ENCODE measurements at regions not wholly inside any gene's neighbourhood (a gene's known extent, or its start where the extent isn't known, plus 50 kb on each side); places are given as distances from the start of the nearest gene placed in this dataset.

DNA sequence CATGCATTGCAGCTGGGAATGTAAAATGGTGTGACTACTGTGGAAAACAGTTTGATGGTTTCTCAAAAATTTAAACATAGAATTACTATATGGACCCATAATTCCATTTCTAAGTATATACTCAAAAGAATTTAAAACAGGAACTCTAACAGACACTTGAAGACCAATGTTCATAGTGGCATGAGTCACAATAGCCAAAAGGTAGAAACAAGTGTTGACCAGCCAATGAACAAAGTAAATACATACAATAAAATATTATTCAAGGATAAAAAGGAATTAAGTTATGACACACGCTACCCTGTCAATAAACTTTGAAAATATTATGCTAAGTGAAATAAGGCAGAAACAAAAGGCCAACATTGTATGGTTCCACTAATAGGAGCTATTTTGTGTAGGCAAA lies 357.4 kb upstream of the IL12A start:
- no peak for FAIRE-seq

DNA sequence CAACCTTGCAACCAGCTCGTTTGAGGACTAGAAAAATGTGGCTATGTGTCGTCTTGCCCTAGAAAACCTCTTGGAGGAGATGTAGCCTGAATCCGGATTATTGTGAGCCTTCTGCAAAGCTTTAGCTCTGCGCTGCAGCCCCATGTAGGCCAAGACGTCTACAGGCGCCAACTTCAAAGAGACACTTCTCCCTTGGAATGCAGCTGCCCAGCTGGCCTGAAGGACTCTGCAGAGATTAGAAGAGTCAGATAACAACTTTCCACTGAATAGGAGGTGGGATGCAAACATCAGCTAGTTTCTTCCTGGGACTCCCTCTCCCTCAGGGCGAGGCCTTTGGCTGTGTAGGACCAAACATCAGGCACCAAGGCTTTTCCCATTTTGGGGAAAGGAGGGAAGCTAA lies 356.5 kb upstream of the IL12A start:
- FAIRE-seq = no peak

DNA sequence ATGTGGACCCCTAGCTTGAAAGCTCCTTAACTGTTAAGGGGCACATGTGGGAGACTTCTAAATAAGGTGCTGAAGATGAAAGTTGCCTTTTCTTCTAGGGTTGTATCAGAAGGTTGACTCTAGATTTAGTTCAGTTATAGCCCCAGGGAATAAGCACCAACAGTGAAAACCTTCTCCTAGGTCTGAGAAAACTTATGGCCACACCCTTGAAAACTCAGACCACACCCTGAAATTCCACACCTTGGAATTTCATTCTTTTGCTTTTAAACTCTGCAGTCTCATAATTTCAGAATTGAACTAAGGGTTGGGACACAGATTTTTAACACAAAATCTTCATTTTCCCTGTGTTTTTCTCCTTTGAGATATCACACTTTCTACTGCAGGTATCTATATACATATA lies 355.8 kb upstream of the IL12A start:
- FAIRE-seq = no peak

DNA sequence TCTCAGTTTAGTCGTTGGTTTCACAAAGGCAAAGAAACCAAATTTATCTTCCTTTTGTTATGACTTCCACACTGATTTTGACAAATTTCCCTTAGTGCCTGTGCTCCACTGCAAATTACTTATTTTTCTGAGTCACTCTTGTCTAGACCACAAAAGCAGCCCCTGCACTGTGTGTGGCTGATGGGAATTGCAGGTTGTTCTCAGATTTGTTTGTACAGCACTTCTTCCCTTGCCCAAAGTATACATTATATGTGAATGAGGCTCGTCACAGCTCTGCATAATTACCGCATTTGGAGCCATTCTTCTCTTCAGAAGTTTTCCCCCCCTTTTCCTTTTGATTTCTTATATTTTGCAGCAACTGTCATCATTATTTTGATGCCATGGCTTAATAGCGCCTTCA lies 354.2 kb upstream of the IL12A start:
- no peak for FAIRE-seq

DNA sequence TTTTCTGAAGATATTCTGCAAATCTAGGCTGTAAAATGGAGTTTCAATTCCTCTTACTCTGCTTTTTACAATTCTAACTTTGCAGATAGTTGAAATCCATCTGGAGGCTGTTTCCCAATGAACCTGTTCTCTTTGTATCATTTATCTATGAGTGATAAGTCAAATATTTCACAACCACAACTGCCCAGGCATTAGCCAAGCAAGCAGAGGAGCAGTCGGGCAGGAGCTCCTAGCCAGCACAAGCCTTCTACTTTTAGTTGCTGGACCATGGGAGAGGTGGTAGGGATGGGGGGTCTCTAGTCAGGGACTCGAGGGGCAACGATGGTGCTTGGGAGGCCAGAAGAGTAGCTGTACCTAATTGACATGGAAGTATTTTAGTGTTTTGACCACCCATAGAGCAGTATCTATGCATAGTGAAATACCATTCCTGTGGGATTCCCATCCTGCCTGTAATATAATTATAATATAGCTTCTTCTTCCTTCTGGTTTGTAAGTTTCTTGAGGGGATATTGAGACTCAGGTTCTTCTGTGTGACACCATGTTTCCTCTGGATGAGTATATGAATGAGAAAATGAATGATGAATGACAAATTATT lies 353.5 kb upstream of the IL12A start:
- FAIRE-seq = no peak

DNA sequence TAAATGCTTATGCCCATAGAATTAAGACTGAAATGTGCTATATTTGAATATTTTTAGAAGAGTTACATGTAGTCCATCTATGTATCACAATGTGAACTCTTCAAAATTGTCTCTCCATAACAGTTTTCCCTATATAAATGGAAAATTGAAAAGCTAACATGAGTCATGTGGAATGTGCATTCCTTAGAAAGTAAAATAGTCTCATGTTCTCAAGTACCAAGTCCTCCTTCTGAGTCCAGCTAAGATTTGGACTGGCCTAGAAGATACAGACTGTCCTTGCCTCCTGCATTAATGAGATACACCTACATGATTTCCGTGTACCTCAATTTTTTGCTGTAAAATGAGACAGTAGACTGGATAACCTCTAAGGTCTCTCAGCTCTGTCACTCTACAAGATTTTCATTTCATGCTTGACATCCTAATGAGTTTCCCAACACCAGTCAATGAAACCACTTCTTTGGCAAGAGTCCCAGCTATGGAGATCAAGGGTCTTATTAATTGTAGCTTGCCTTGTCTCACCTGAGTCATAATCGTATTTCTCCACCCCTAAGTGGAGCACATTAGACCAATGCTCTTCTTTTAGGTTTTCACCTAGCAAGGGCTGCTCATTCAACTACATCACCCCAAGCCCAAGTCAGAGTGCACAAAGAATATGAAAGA lies 350.6 kb upstream of the IL12A start:
- FAIRE-seq = no peak

DNA sequence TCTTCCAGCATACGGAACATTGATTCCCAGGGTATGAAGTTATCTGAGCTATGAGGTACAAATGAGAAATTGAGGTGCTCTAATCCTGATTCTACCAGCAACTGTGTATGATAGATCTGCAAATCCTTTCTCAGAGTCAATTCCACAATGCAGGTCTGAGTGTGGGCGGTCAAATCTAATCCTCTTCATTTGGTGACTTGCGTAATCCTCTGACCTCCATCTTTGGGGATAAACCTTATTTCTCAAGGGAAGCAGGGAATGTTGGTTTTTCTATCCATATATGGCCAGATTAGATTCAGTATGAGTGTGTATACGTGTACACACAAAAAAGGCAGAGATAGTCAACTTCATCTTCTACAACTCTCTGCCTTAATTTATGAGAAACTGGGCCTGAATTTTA lies 348.4 kb upstream of the IL12A start:
- FAIRE-seq = no peak

DNA sequence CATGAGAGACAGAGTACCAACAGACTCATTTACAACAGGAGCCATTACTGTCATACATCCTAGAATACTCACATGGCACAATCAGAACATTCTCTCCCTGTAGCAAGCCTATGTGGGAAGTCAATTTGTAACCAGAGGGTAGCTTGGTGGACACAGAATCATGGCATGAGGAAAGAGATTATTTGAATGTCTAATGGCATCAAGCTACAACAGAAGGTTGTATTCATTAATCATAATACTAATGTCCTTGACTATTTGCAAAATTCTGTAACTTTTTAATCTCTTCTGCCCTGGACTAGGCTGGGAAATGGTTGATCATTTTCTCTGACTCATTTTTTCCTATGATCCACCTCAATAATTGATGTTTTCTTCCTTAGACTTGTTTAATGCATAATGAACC lies 345.2 kb upstream of the IL12A start:
- no peak for FAIRE-seq

DNA sequence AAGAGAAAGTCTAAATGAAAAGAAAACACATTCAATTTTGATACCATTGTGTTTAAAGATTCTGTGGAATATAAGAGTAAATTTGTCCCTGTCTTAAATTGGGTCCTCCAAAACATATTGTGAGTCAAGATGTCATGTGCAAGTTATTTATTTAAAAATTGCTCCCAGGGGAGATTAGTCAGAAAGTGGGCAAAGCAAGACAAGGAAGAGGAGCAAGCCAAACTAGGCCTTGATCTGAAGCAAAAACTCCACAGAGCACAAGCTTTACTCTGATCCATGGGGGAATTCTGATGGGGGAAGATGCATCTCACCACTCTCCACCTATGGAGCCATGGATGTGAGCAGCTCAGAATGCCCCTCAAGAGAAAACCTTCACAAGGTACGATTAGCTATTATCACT lies 342.8 kb upstream of the IL12A start:
- no peak for FAIRE-seq

DNA sequence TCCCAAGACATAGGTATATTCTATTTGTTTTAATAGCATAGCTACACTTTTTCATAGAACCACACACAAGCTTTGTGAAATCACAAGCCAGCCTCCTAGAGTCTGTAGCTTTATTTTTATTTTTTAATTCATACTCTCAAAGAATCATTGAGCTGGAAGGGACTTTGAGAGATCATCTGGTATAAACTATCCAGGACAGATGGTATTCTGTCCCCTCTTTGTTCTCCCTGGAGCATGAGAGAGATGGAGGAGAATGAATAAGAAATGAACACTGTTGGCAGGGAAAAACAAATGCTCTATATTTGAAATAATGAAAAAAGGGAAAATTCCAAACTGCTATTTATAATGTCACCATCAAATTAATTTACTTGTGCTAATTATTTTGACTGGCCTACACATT lies 338.7 kb upstream of the IL12A start:
- no peak for FAIRE-seq

DNA sequence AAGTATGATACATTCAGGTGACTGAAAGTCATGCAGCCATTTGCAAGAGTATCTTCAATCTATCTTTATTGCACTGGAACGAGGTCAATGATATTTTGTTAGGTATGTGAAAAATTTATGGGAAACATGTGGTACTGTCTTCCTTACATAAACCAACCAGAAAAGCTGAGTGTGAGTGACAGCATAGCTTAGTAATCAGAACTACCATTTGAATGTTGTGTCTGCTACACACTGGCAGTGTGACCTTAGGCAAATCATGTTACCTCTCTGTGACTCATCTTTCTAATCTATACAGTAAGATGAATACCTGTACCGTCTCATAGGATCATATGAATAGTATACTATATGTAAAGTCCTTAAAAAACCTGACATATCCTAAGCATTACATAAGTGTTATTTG lies 337.9 kb upstream of the IL12A start:
- no peak for FAIRE-seq

DNA sequence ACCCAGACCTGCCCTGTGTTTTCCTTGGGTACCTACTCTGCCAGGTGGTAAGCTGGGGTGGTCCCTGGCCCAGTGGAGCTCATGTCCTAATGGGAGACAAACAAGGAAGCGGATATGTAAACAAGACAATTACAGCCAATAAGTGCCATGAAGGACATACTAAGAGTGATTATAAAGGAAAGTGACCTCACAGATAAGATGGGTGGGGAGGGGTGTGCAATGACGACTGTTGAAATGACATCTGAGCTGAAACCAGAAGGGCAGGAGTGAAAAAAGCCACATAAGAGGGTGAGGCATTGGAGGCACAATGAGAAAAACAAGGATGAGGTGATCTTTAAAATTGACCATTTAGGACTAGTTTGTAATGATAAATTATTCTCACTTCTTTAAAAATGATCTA lies 336.2 kb upstream of the IL12A start:
- FAIRE-seq = no peak

DNA sequence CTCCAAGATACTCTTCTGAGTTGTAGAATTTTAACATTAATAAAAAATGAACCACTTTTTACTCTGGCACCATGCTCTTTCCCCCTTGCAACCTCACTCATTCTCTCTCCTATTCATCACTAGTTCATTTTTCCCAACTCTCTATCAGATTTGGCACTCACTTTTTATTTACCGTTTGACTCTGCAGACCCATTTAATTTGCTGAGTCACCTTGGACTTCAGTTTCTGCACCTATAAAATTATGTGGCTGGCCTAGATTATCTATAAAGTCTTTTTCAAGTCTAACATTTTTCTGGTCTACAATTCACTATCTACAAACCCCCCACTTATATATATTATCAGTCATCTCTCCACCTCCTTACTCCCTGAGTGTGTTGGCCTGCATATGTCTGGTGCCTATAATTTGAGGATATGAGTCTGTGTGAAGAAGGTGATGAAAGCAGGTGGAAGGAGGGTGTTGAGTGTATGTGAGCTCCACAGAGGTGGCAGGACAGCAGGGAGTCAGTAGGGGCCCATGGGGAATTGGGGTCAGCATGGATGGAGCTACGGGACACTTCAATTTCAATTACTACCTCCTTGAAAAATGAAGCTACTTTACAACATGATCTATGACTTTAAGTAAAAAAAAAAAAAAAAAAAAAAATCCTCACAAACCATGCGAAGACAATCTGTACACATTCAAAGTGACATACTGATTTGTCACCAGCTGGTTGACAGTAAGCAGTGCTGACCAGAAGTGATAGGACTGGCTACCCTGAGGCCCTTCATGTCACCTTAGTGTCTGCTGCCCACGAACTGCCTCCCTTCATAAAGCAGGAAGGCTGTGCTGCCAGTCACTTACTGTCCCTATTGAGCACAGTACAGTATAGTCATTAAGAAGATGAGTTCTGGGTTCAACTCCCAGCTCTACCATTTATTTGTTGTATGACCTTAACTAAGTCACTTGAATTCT lies 334.2 kb upstream of the IL12A start:
- no peak for FAIRE-seq

DNA sequence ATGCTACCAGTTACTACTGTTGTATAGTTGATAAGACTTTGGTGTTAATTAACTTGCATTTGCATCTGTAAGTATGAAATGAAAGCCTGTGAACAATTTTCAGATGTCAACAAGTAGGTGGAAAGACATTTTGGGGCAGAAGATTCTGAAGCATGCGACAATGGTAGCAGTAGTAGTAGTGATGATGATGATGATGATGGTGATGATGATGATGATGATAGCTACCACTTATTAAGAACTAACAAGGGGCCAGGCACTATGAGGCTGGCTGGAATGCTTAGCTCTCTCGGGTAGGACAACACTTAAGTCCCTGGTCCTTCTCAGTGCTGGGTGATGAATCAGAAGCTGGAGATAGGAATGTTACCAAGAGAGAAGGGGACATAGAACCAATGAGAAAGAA lies 333.4 kb upstream of the IL12A start:
- no peak for FAIRE-seq

DNA sequence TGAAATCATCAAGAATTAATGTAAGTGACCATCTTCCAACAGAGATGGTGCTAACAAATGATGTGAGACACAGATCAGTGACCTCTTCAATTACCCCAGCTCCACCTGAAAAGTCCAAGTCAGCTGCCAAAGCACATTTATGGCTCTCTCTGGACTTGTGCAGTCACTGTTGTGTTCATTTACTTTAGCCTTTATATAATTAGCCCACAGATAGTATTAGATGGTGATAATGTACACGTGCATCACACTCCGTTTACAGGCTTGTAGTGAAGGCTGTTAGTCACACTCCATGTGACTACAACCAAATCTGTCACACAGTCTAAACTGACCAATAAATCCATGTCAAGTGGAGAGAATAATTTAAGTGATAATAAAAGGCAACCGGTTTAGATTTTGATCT lies 331.5 kb upstream of the IL12A start:
- no peak for FAIRE-seq

DNA sequence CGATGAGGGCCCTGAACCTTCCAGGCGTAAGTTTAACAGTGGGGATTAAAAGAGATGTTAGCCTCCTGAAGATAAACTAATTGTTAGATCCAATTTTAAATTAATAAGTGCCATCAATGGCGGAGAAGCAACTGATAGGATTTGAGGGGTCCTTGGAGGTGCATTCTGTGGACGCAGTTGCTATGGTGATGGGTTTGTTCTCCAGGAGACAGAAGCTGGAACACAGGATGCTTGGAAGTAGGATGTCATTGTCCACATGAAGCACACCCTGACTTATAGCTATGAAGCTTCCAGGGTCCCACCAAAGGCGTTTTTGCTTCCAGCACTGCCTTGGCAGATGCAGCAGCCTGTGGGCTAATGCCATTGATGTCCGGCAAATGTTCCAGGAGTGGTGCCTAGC lies 331.0 kb upstream of the IL12A start:
- FAIRE-seq = no peak

DNA sequence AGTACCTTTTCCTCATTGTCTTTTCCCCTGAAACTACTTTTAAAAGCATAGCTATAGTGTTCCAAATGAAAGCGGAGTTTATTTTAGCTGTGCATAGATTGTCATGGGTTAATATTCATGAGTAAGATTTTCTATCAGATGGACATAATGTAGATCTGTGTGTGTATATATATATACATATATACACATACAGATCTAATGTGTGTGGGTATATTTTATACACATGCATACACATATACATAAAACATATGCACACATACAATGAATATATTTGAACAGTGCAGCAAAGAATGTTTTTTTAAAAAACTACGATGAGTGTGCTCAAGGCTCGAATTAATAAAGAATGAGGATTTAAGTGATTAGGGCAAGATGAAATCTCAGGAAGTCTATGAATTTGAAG lies 328.3 kb upstream of the IL12A start:
- FAIRE-seq = no peak

DNA sequence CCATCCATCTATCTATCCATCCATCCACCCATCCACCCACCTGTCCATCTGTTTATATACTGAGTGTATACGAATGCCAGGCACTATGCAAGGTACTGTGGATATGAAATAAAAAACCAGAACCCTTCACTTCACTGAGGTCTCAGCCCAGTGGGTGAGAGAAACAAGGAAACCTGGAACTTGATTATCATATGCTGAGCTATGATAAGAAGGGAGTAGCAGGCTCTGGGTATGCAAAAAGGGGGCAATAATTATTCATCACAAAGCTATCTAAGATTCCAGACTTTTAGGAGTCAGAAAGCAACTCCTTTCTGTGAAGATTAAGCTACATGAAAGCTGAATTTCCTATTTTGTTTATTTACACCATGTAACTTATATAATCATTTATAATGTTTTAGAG lies 327.7 kb upstream of the IL12A start:
- no peak for FAIRE-seq

DNA sequence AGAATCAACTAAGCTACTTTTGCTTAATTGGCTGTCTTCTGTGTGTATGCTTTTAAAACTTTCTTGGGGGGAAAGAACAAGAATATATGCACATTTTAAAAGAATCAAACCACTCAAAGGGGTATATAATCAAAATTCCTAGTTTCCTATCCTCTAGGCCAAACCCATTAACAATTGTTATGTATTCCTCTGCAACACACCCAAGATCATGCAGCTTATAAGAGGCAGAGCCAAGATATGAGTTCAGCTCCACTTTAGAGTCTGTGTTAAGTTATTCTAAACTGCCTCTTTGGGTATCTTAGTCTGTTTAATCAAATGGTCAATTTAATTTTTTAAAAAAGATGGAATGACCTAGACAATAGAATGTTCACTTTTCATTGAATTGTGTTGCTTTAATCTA lies 326.1 kb upstream of the IL12A start:
- FAIRE-seq = no peak

DNA sequence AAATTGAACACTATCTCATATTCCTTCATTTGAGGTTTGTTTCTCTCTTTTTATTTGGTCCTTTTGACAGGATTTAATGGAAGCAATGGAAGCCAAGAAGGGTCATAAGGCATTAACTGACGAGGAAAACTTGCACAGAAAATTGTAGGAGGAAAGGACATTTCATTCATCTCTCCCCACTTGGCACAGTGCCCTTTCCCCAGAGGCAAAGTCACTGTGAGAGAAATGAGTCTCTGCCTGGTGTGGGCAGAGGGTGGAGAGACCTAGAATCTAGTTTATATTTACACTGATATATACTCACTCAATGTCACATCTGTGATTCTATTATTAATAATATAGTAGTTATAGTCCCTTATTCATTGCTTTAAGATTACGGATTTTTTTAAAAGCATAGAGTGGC lies 324.6 kb upstream of the IL12A start:
- no peak for FAIRE-seq

DNA sequence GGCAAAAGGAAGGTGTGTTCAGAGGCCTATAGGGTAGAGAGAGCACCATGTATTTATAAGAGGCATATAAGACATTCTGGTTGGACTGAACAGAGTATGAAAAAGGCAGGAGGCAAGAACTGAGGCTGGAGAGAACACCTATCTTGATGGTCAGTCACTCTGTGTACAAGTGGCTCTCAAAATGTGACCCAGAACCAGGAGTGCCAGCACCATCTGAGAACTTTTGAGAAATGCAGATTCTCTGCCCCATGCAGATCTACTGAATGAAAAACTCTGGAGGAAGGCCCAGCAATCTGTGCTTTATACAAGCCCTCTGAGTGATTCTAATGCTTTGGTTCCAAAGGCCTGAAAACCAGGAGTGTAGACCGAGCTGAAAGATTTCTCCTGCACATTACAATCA lies 324.0 kb upstream of the IL12A start:
- no peak for FAIRE-seq

DNA sequence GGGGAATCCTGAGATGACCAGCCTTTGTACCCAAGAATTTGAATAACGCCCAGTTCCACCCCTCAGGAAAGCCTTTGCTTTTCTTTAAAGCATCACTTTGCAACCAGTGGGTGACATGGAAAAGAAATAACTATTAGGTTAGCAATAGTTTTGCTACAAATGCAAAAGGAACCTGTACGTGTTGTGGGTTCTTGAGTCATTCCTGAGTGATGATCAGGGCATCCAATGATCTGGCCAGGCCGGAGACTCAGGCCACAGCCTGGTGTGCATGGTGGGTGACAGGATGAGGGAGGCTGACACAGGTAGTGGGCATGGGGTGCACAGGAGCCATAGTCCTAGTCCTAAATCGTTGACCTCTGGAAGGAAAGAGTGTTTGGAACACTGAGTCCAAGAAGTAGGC lies 321.4 kb upstream of the IL12A start:
- no peak for FAIRE-seq

DNA sequence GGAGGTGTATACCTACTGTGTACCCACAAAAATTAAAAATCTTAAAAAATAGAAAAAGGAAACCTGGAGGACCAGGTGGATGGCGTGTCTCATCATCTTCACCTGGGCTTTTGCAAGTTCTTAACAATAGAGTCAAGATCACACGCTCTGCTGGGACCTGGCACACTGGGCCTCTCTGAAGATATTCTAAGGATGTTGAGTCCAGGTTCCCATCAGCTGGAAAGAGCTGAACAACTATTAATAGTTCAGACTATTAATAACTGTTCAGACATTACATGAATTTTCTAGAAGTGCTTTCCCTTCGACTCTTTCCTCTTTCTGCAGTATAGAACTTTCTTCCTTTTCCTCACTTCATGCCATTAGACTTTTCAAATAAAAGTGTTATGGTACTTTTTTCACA lies 320.2 kb upstream of the IL12A start:
- FAIRE-seq = no peak

DNA sequence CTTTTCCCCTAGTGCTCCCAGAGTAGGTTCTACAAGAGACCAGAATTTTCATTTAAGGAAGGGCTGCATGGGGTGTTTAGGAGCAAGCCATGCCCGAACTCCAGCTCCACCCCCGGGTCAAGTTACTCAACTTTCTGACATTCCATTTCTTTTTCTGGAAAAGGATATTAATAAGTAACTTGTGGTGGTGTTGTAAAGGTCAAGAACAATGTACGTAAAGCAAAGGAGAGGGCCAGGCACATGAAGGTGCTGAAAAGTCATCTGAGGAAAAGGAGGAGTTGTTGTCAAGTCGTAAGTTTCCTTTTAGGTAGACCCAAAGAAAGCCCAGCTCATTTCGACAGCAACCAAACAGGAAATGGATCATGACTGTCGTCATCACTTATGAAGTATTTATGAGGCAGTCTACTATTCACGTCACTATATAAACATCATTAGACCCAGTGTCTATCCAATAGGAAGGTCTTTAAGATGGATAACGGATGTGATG lies 319.6 kb upstream of the IL12A start:
- no peak for FAIRE-seq
